Adipocyte (in vitro differentiated cells): ENCODE measurements at regions not wholly inside any gene's neighbourhood (a gene's known extent, or its start where the extent isn't known, plus 50 kb on each side); places are given as distances from the start of the nearest gene placed in this dataset.
A peak's percentile ranks its signal among the peaks of the same experiment; 100 is the strongest.
"Not testable (repeated sequence)": the region's sequence is repeated elsewhere in the genome, so short reads cannot be mapped to it uniquely, and the experiment has no call there.

Source experiments
- DNase-seq: peaks from one replicate; pipeline ENCODE4 v3.0.0-alpha.2; 2015; ENCODE audit warnings: low read depth
- H3K27me3 ChIP-seq: replicated peaks from 2 replicates; pipeline ENCODE4 v1.7.0; 2013; ENCODE audit warnings: mild to moderate bottlenecking, low read length, moderate library complexity; ENCODE audit not compliant: control insufficient read depth, insufficient read depth
- H3K36me3 ChIP-seq: 2 replicates; pipeline ENCODE4 v1.7.0; 2013; ENCODE audit warnings: low read length, mild to moderate bottlenecking, moderate library complexity; ENCODE audit not compliant: control insufficient read depth, insufficient read depth, severe bottlenecking
- H3K4me1 ChIP-seq: 2 replicates; pipeline ENCODE4 v1.7.0; 2013; ENCODE audit warnings: mild to moderate bottlenecking, low read length, moderate library complexity; ENCODE audit not compliant: control insufficient read depth, insufficient read depth
- H3K4me3 ChIP-seq: 2 replicates; pipeline ENCODE4 v1.7.0; 2013; ENCODE audit warnings: mild to moderate bottlenecking, low read length, moderate library complexity
- H3K9ac ChIP-seq: 2 replicates; pipeline ENCODE4 v1.7.0; 2013; ENCODE audit warnings: mild to moderate bottlenecking, low read length, moderate library complexity
- H3K9me3 ChIP-seq: 2 replicates; pipeline ENCODE4 v1.7.0; 2013; ENCODE audit warnings: mild to moderate bottlenecking, low read length, moderate library complexity; ENCODE audit not compliant: control insufficient read depth

GRCh38 chr18:9015689-9016088 is 86.8 kb upstream of the NDUFV2 start:
- peaks cover 29% of the 10 kb centered on the region for H3K4me1 ChIP-seq
- H3K9me3 ChIP-seq, result no peaks in the 10 kb centered on the region
- H3K4me3 ChIP-seq, result no peak overlapping the region
- peak overlapping the region; percentile 92 for H3K9ac ChIP-seq
- no peaks in the 10 kb centered on the region for H3K27me3 ChIP-seq
- no peak for DNase-seq
- no peaks in the 10 kb centered on the region for H3K36me3 ChIP-seq

- Histone ChIP-seq H3K4me3 (peak overlapping the region; percentile 68), H3K27me3 (no peaks in the 10 kb centered on the region), H3K36me3 (no peaks in the 10 kb centered on the region), H3K9ac (peak overlapping the region; percentile 92), H3K9me3 (no peaks in the 10 kb centered on the region), H3K4me1 (peaks cover 29% of the 10 kb centered on the region)
- no peak for DNase-seq
These were observed 85.8 kb upstream of the NDUFV2 start for GRCh38 chr18:9016633-9017166.

DNA sequence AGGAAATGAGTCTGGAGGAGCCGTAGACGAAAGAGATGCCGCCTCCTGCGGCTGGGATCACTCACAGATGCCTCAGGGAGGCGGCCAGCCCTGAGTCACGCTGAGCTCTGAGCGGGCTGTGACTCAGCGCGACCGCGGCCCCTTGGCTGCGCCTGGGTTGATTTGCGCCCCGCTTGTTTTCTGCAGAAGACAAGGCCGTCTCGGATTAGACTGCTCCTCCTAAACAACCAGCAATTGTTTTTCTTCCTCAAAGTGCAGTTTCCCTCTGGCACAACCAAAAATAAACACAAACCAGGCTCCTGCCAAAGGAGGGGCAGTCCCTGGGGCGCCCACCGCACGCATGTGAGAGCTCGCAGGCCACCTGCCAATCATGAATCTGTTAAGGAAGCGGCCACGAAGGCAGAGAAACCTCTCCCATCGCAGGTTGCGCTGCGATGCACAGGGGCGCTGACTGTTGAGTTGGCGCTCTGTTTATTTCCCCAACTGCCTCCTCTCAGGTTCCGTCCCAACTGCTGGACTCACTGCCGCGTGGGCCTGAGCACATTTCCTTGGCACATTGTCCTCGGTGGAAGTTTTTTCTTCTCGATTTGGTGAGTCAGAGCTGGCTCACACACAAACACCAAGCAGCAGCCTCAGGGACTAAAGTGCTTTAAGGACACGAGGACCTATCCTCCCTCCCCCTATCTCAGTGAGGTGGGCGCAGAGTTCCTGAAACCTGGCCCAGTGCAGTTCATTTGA is 85.2 kb upstream of the NDUFV2 start:
- Histone ChIP-seq H3K9me3 (no peaks in the 10 kb centered on the region), H3K4me3 (peak overlapping the region; percentile 68), H3K9ac (peak overlapping the region; percentile 92), H3K4me1 (peaks cover 32% of the 10 kb centered on the region), H3K27me3 (no peaks in the 10 kb centered on the region), H3K36me3 (no peaks in the 10 kb centered on the region)
- DNase-seq, result peak; percentile 96

DNA sequence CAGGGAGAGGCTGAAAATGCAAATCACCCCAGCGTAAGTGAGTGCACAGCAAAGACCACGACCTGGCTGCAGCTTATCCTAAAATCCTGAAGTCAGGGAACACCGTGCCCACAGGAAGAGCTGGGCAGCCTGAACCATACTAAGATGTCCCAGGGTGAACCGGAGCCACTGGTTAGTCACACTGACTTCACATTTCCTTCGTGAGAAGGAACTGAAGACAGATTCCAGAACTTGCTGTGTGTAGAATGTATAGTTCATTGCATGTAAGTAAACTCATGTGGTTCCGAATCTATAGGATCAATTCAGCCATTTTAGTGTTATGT is 84.6 kb upstream of the NDUFV2 start:
- H3K27me3 ChIP-seq, result no peaks in the 10 kb centered on the region
- peak overlapping the region; percentile 68 for H3K4me3 ChIP-seq
- peaks cover 37% of the 10 kb centered on the region for H3K4me1 ChIP-seq
- no peaks in the 10 kb centered on the region for H3K9me3 ChIP-seq
- peak; percentile 61 for DNase-seq
- H3K36me3 ChIP-seq, result no peaks in the 10 kb centered on the region
- H3K9ac ChIP-seq, result peak overlapping the region; percentile 92

- H3K9ac ChIP-seq, result no peak overlapping the region
- H3K4me3 ChIP-seq, result no peak overlapping the region
These were observed 83.4 kb upstream of the NDUFV2 start for GRCh38 chr18:9019135-9019534.

DNA sequence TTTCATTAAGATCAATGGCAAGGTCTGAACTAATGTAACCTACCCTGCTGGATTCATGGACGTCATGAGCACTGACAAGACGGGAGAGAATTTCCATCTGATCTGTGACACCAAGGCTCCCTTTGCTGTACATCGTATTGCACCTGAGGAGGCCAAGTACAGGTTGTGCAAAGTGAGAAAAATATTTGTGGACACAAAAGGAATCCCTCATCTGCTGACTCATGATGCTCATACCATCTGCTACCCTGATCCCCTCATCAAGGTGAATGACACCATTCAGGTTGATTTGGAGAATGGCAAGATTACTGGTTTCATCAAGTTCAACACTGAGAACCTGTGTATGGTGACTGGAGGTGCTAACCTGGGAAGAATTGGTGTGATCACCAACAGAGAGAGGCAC is 82.3 kb upstream of the NDUFV2 start:
- Histone ChIP-seq H3K4me3 (no peak overlapping the region), H3K36me3 (no peaks in the 10 kb centered on the region), H3K27me3 (no peaks in the 10 kb centered on the region), H3K9ac (no peak overlapping the region), H3K4me1 (peaks cover 37% of the 10 kb centered on the region), H3K9me3 (no peaks in the 10 kb centered on the region)
- DNase-seq, result no peak

More at GRCh38 chr18:9019135-9019534, 83.4 kb upstream of the NDUFV2 start:
- Histone ChIP-seq H3K9me3 (no peaks in the 10 kb centered on the region), H3K4me1 (peaks cover 37% of the 10 kb centered on the region), H3K27me3 (no peaks in the 10 kb centered on the region), H3K36me3 (no peaks in the 10 kb centered on the region)
- no peak for DNase-seq

DNA sequence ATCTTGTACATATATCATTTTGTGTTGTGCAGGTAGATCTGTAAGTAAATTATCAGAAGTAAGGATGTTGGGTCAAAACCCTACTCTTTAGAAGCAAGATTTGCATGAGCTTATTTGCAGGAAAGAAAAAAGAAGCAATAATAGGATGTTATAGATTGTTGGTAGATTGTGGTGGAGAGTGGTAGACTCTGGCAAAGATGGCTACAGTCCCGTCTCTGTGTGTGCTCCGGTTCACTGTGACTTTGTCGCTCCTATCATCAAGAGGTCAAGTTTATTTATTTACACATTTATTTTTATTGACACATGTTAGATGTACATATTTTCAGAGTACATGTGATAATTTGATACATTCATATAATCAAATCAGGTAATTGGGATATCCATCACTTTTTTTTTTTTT is 81.0 kb upstream of the NDUFV2 start:
- no peaks in the 10 kb centered on the region for H3K9me3 ChIP-seq
- no peak overlapping the region for H3K4me3 ChIP-seq
- H3K4me1 ChIP-seq, result peaks cover 28% of the 10 kb centered on the region
- no peaks in the 10 kb centered on the region for H3K27me3 ChIP-seq
- H3K36me3 ChIP-seq, result no peaks in the 10 kb centered on the region
- H3K9ac ChIP-seq, result no peak overlapping the region
- DNase-seq, result no peak

GRCh38 chr18:9022397-9023155 is 79.9 kb upstream of the NDUFV2 start:
- H3K4me1 ChIP-seq, result peaks cover 19% of the 10 kb centered on the region
- no peak for DNase-seq
- no peaks in the 10 kb centered on the region for H3K36me3 ChIP-seq
- H3K4me3 ChIP-seq, result no peak overlapping the region
- no peaks in the 10 kb centered on the region for H3K9me3 ChIP-seq
- peak overlapping the region; percentile 6 for H3K9ac ChIP-seq
- no peaks in the 10 kb centered on the region for H3K27me3 ChIP-seq

DNA sequence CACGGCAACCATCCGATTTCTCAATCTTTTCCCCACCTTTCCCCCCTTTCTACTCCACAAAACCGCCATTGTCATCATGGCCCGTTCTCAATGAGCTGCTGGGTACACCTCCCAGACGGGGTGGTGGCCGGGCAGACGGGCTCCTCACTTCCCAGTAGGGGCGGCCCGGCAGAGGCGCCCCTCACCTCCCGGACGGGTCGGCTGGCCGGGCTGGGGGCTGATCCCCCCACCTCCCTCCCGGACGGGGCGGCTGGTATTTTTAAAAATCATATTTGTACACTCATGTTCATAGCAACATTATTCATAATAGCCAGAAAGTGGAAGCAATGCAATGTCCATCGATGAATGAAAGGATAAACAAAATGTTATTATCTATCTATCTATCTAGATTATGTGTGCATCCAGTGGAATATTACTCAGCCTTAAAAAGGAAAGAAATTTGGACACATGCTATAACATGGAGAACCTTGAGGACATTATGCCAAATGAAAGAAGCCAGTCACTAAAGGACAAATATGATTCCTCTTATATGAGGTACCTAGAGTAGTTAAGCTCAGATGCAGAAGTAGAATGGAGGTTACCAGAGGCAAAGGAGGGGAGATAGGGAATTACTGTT is 78.4 kb upstream of the NDUFV2 start:
- not testable (repeated sequence) for H3K4me1 ChIP-seq, H3K9ac ChIP-seq, DNase-seq, H3K36me3 ChIP-seq, H3K27me3 ChIP-seq, H3K4me3 ChIP-seq, H3K9me3 ChIP-seq

GRCh38 chr18:9025091-9025838 is 77.2 kb upstream of the NDUFV2 start:
- no peak overlapping the region for H3K9ac ChIP-seq
- H3K9me3 ChIP-seq, result no peaks in the 10 kb centered on the region
- no peaks in the 10 kb centered on the region for H3K36me3 ChIP-seq
- no peaks in the 10 kb centered on the region for H3K27me3 ChIP-seq
- H3K4me1 ChIP-seq, result peaks cover 13% of the 10 kb centered on the region
- no peak overlapping the region for H3K4me3 ChIP-seq
- no peak for DNase-seq

DNA sequence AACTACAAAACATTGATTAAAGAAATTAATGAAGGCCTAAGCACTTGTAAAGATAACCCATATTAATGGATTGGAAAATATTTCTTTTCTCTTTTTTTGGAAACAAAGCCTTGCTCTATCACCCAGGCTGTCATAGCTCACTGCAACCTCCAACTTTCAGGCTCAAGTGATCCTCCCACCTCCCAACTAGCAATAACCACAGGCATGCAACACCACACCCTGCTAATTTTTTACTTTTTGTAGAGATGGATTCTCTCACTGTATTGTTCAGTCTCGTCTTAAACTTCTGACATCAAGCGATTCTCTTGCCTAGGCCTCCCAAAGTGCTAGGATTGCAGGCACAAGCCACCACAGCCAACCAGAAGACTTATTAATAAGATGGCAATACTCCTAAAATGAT is 73.4 kb upstream of the NDUFV2 start:
- Histone ChIP-seq H3K9me3 (no peaks in the 10 kb centered on the region), H3K27me3 (no peaks in the 10 kb centered on the region), H3K36me3 (no peaks in the 10 kb centered on the region), H3K4me3 (no peak overlapping the region), H3K9ac (no peak overlapping the region), H3K4me1 (peaks cover 8% of the 10 kb centered on the region)
- DNase-seq, result peak; percentile 22
